Neutrophil (primary cell): ENCODE measurements at regions not wholly inside any gene's neighbourhood (a gene's known extent, or its start where the extent isn't known, plus 50 kb on each side); places are given as distances from the start of the nearest gene placed in this dataset.
"Not testable (repeated sequence)": the region's sequence is repeated elsewhere in the genome, so short reads cannot be mapped to it uniquely, and the experiment has no call there.

ENCODE experiments used
- H3K27ac ChIP-seq: fragments of 200-600 bp; sonication (generic); 2 replicates; pipeline ENCODE4 v1.5.1; 2016; ENCODE audit warnings: mild to moderate bottlenecking, moderate library complexity
- H3K27me3 ChIP-seq: fragments of 200-600 bp; sonication (generic); 2 replicates; pipeline ENCODE4 v1.6.0; 2016; ENCODE audit warnings: mild to moderate bottlenecking
- H3K36me3 ChIP-seq: fragments of 200-600 bp; sonication (generic); 2 replicates; pipeline ENCODE4 v1.5.1; 2017
- H3K4me1 ChIP-seq, 2 experiments: fragments of 200-600 bp in 1 of 2; sonication (generic) in 1 of 2; 1 replicate in 1 of 2; 2 replicates in 1 of 2; pipeline versions ENCODE4 v1.5.1 to v1.6.1; 2013 to 2016; ENCODE audit warnings: low read depth in 1 of 2, low read length in 1 of 2, mild to moderate bottlenecking in 1 of 2, moderate library complexity in 1 of 2; ENCODE audit not compliant: control insufficient read depth in 1 of 2, insufficient read depth in 1 of 2
- H3K4me3 ChIP-seq, 2 experiments: fragments of 200-600 bp in 1 of 2; sonication (generic) in 1 of 2; 1 replicate in 1 of 2; 2 replicates in 1 of 2; pipeline ENCODE4 v1.5.1; 2013 to 2016; ENCODE audit warnings: low read depth in 1 of 2, low read length in 1 of 2, mild to moderate bottlenecking in 1 of 2, moderate library complexity in 1 of 2
- H3K9me3 ChIP-seq: fragments of 200-600 bp; sonication (generic); 2 replicates; pipeline ENCODE4 v1.5.1; 2016
- CTCF ChIP-seq: fragments of 200-600 bp; sonication (generic); IDR thresholded peaks from 2 replicates; pipeline ENCODE4 v1.5.1; 2016; ENCODE audit warnings: antibody characterized with exemption

GRCh38 chr10:42533866-42534265, 104.5 kb downstream of the ZNF33B start:
- not testable (repeated sequence) for H3K36me3 ChIP-seq, H3K27me3 ChIP-seq, H3K27ac ChIP-seq, H3K4me3 ChIP-seq, H3K9me3 ChIP-seq, H3K4me1 ChIP-seq

GRCh38 chr10:42532996-42533395, 105.4 kb downstream of the ZNF33B start:
- TF ChIP-seq CTCF = no peak
- no peak overlapping the region for H3K27ac ChIP-seq
- H3K27me3 ChIP-seq = no peaks in the 10 kb centered on the region
- H3K9me3 ChIP-seq = peaks cover 6% of the 10 kb centered on the region
- no peaks in the 10 kb centered on the region for H3K36me3 ChIP-seq
- H3K4me1 ChIP-seq = no peaks in the 10 kb centered on the region
- no peak overlapping the region for H3K4me3 ChIP-seq

- no peak for TF ChIP-seq CTCF
- peaks cover 51% of the 10 kb centered on the region for H3K9me3 ChIP-seq
- H3K27ac ChIP-seq = no peak overlapping the region
- H3K36me3 ChIP-seq = no peaks in the 10 kb centered on the region
- no peak overlapping the region for H3K4me3 ChIP-seq
- H3K27me3 ChIP-seq = no peaks in the 10 kb centered on the region
- H3K4me1 ChIP-seq = no peaks in the 10 kb centered on the region
Observed at GRCh38 chr10:42523098-42523497, 115.3 kb downstream of the ZNF33B start.

- no peak for TF ChIP-seq CTCF
- Histone ChIP-seq H3K36me3 (no peaks in the 10 kb centered on the region), H3K4me3 (no peak overlapping the region), H3K27me3 (no peaks in the 10 kb centered on the region), H3K9me3 (peaks cover 73% of the 10 kb centered on the region), H3K4me1 (no peaks in the 10 kb centered on the region), H3K27ac (no peak overlapping the region)
Observed at GRCh38 chr10:42519761-42520460, 118.5 kb downstream of the ZNF33B start.

- Histone ChIP-seq H3K36me3 (no peaks in the 10 kb centered on the region), H3K4me3 (no peak overlapping the region), H3K27ac (no peak overlapping the region), H3K9me3 (peaks cover 73% of the 10 kb centered on the region), H3K27me3 (no peaks in the 10 kb centered on the region), H3K4me1 (no peaks in the 10 kb centered on the region)
- TF ChIP-seq CTCF = no peak
Observed at GRCh38 chr10:42519079-42519478, 119.3 kb downstream of the ZNF33B start.

- no peaks in the 10 kb centered on the region for H3K4me1 ChIP-seq
- H3K27ac ChIP-seq = no peak overlapping the region
- no peak overlapping the region for H3K4me3 ChIP-seq
- no peak for TF ChIP-seq CTCF
- H3K27me3 ChIP-seq = no peaks in the 10 kb centered on the region
- peaks cover 28% of the 10 kb centered on the region for H3K9me3 ChIP-seq
- H3K36me3 ChIP-seq = no peaks in the 10 kb centered on the region
Observed at GRCh38 chr10:42513921-42514320, 124.4 kb downstream of the ZNF33B start.
